H1 (cell line): ENCODE measurements at regions not wholly inside any gene's neighbourhood (a gene's known extent, or its start where the extent isn't known, plus 50 kb on each side); places are given as distances from the start of the nearest gene placed in this dataset.

Source experiments
- CTCF ChIA-PET: fragments of 300-600 bp; sonication (Branson Sonifier 250); formaldehyde crosslinking; loops from one replicate; lab custom pipeline; 2021; ENCODE audit not compliant: partially characterized antibody; lab: Charles Lee
- POLR2A ChIA-PET: fragments of 300-600 bp; sonication (Branson Sonifier 250); formaldehyde crosslinking; loops from one replicate; lab custom pipeline; 2021; ENCODE audit warnings: inconsistent platforms; ENCODE audit not compliant: partially characterized antibody; lab: Charles Lee
- DNase-seq, 2 experiments: peaks; one replicate each; pipeline versions ENCODE4 v3.0.0 to v3.0.0-alpha.2; 2010 to 2022; ENCODE audit warnings: low spot score in 2 of 2, low read depth in 1 of 2, mixed read lengths in 1 of 2
- FAIRE-seq: peaks from 2 replicates; lab custom pipeline; 2011; peaks lifted over from hg19 to GRCh38; lab: Jason Lieb, UNC
- H2AFZ ChIP-seq: 2 replicates; pipeline ENCODE4 v1.8.1; 2012; ENCODE audit warnings: low read length, inconsistent platforms
- H2AK5ac ChIP-seq: 2 replicates; pipeline ENCODE4 v1.6.1; 2013; ENCODE audit warnings: low read depth, low read length
- H2BK120ac ChIP-seq: replicated peaks from 2 replicates; pipeline ENCODE3; 2013; ENCODE audit warnings: low read depth, low read length, inconsistent platforms
- H2BK12ac ChIP-seq: 2 replicates; pipeline ENCODE4 v1.6.1; 2013; ENCODE audit warnings: low read depth, low read length
- H2BK15ac ChIP-seq: 2 replicates; pipeline ENCODE4 v1.6.1; 2013; ENCODE audit warnings: low read length
- H2BK20ac ChIP-seq: 2 replicates; pipeline ENCODE4 v1.6.1; 2013; ENCODE audit warnings: low read length
- H2BK5ac ChIP-seq: 2 replicates; pipeline ENCODE4 v1.6.1; 2013; ENCODE audit warnings: low read depth, low read length
- H3K14ac ChIP-seq: 2 replicates; pipeline ENCODE4 v1.6.1; 2013; ENCODE audit warnings: inconsistent platforms; ENCODE audit not compliant: insufficient read length
- H3K18ac ChIP-seq: 2 replicates; pipeline ENCODE4 v1.6.1; 2013; ENCODE audit warnings: low read length; ENCODE audit errors: extremely low read depth
- H3K23ac ChIP-seq: 2 replicates; pipeline ENCODE4 v1.6.1; 2013; ENCODE audit warnings: inconsistent platforms; ENCODE audit not compliant: insufficient read length
- H3K23me2 ChIP-seq: 2 replicates; pipeline ENCODE4 v1.6.1; 2013; ENCODE audit warnings: low read depth, low read length
- H3K27ac ChIP-seq: 2 replicates; pipeline ENCODE4 v1.6.1; 2011; ENCODE audit warnings: low read depth, low read length, inconsistent platforms
- H3K27me3 ChIP-seq, 4 experiments: replicated peaks in 1 of 4; 1 replicate in 1 of 4; 2 replicates in 3 of 4; pipeline versions ENCODE4 v1.6.1 to v1.8.1; 2011 to 2013; ENCODE audit warnings: low read length in 3 of 4, mild to moderate bottlenecking in 3 of 4, inconsistent platforms in 2 of 4, mixed read lengths in 2 of 4, moderate library complexity in 1 of 4; ENCODE audit not compliant: control insufficient read depth in 3 of 4, insufficient read depth in 3 of 4; ENCODE audit errors: extremely low read depth in 1 of 4
- H3K36me3 ChIP-seq, 4 experiments: 2 replicates each; pipeline versions ENCODE4 v1.6.1 to v1.8.1; 2011 to 2013; ENCODE audit warnings: mild to moderate bottlenecking in 4 of 4, low read length in 3 of 4, moderate library complexity in 2 of 4, control low read depth in 1 of 4, inconsistent platforms in 1 of 4; ENCODE audit not compliant: insufficient read depth in 4 of 4, control insufficient read depth in 2 of 4
- H3K4ac ChIP-seq: replicated peaks from 2 replicates; pipeline ENCODE3; 2013; ENCODE audit warnings: low read length, low read depth, mixed read lengths, inconsistent platforms; ENCODE audit not compliant: insufficient read length
- H3K4me1 ChIP-seq, 4 experiments: replicated peaks in 1 of 4; 1 replicate in 1 of 4; 2 replicates in 3 of 4; pipeline versions ENCODE4 v1.6.1 to v1.8.1; 2011 to 2013; ENCODE audit warnings: low read length in 3 of 4, inconsistent platforms in 2 of 4, mixed read lengths in 1 of 4; ENCODE audit not compliant: insufficient read depth in 4 of 4, control insufficient read depth in 3 of 4
- H3K4me2 ChIP-seq, 2 experiments: 2 replicates each; pipeline versions ENCODE4 v1.6.1 to v1.8.1; 2011 to 2013; ENCODE audit warnings: low read depth in 2 of 2, low read length in 2 of 2, control low read depth in 1 of 2, inconsistent platforms in 1 of 2, mild to moderate bottlenecking in 1 of 2; ENCODE audit not compliant: insufficient read depth in 1 of 2
- H3K4me3 ChIP-seq, 4 experiments: fragments of 200-600, 300-600 bp in 1 of 4; sonication (generic), shearing (Covaris generic), sonication (Bioruptor Twin) in 1 of 4; 2 replicates each; pipeline versions ENCODE4 v1.5.1 to v1.8.1; 2011 to 2016; ENCODE audit warnings: low read length in 4 of 4, low read depth in 3 of 4, control low read depth in 2 of 4, inconsistent platforms in 2 of 4, mild to moderate bottlenecking in 2 of 4, mixed read lengths in 1 of 4, moderate library complexity in 1 of 4; ENCODE audit not compliant: insufficient read depth in 2 of 4; ENCODE audit errors: extremely low read depth in 1 of 4
- H3K56ac ChIP-seq: replicated peaks from 2 replicates; pipeline ENCODE3; 2013; ENCODE audit warnings: low read depth, mild to moderate bottlenecking, mixed read lengths, low read length, inconsistent platforms; ENCODE audit not compliant: insufficient read length
- H3K79me1 ChIP-seq: 2 replicates; pipeline ENCODE4 v1.6.1; 2013; ENCODE audit warnings: low read depth, low read length, control low read depth
- H3K79me2 ChIP-seq, 2 experiments: 2 replicates each; pipeline versions ENCODE4 v1.6.1 to v1.8.1; 2012 to 2013; ENCODE audit warnings: low read length in 2 of 2, mild to moderate bottlenecking in 2 of 2, inconsistent platforms in 1 of 2; ENCODE audit not compliant: insufficient read depth in 2 of 2, control insufficient read depth in 1 of 2
- H3K9ac ChIP-seq, 4 experiments: replicated peaks in 1 of 4; 1 replicate in 1 of 4; 2 replicates in 3 of 4; pipeline versions ENCODE4 v1.6.1 to v1.8.1; 2011 to 2013; ENCODE audit warnings: low read depth in 3 of 4, low read length in 3 of 4, control low read depth in 2 of 4, mild to moderate bottlenecking in 2 of 4, moderate library complexity in 2 of 4, inconsistent platforms in 1 of 4; ENCODE audit errors: extremely low read depth in 1 of 4
- H3K9me3 ChIP-seq, 2 experiments: 2 replicates each; pipeline versions ENCODE4 v1.6.1 to v1.8.1; 2012 to 2013; ENCODE audit warnings: mild to moderate bottlenecking in 2 of 2, moderate library complexity in 2 of 2, control low read depth in 1 of 2, inconsistent platforms in 1 of 2, low read depth in 1 of 2, low read length in 1 of 2, mixed read lengths in 1 of 2; ENCODE audit not compliant: insufficient read depth in 2 of 2
- H4K20me1 ChIP-seq, 2 experiments: replicated peaks in 1 of 2; 2 replicates each; pipeline versions ENCODE3 to v1.8.1; 2011 to 2013; ENCODE audit warnings: inconsistent platforms in 2 of 2, low read length in 2 of 2, mild to moderate bottlenecking in 1 of 2; ENCODE audit not compliant: insufficient read depth in 2 of 2, control insufficient read depth in 1 of 2
- H4K5ac ChIP-seq: 2 replicates; pipeline ENCODE4 v1.6.1; 2013; ENCODE audit warnings: low read length, low read depth, mixed read lengths, inconsistent platforms; ENCODE audit not compliant: insufficient read length
- H4K8ac ChIP-seq: 2 replicates; pipeline ENCODE4 v1.8.0; 2013; ENCODE audit warnings: mild to moderate bottlenecking, moderate library complexity, low read length, inconsistent platforms; ENCODE audit not compliant: insufficient read depth; ENCODE audit errors: extremely low read depth
- H4K91ac ChIP-seq: replicated peaks from 2 replicates; pipeline ENCODE3; 2013; ENCODE audit warnings: low read length, mixed read lengths, inconsistent platforms; ENCODE audit not compliant: insufficient read length
- CBX8 ChIP-seq: fragments of 300-800, 300-1000 bp; sonication (generic); IDR thresholded peaks from 2 replicates; pipeline ENCODE4 v1.7.1; 2016; ENCODE audit warnings: low read depth, low read length, borderline replicate concordance
- CHD1 ChIP-seq: IDR thresholded peaks from 2 replicates; pipeline ENCODE4 v1.6.1; 2012; ENCODE audit warnings: low read depth, low read length, improper control_type of control experiment
- CTBP2 ChIP-seq: IDR thresholded peaks from 2 replicates; pipeline ENCODE4 v1.7.0; 2011; ENCODE audit warnings: borderline replicate concordance, mild to moderate bottlenecking, moderate library complexity, mixed read lengths, low read length; ENCODE audit not compliant: insufficient read depth, insufficient read length
- EZH2 ChIP-seq: fragments of 200-600 bp; sonication (generic); IDR thresholded peaks from 2 replicates; pipeline ENCODE4 v1.7.1; 2012; ENCODE audit warnings: low read depth, mild to moderate bottlenecking, moderate library complexity, low read length, inconsistent platforms; ENCODE audit not compliant: severe bottlenecking
- KDM4A ChIP-seq: IDR thresholded peaks from one replicate; pipeline ENCODE4 v1.7.1; 2012; ENCODE audit warnings: low read depth, mild to moderate bottlenecking, moderate library complexity, low read length, inconsistent platforms; ENCODE audit not compliant: severe bottlenecking
- MAX ChIP-seq: IDR thresholded peaks from 2 replicates; pipeline ENCODE4 v1.6.1; 2012; ENCODE audit warnings: inconsistent platforms
- PHF8 ChIP-seq: fragments of 200-600 bp; sonication (generic); conservative IDR thresholded peaks from 2 replicates; pipeline ENCODE4 v1.7.1; 2012; ENCODE audit warnings: low read depth, mild to moderate bottlenecking, inconsistent platforms, low read length, moderate library complexity
- POU5F1 ChIP-seq: IDR thresholded peaks from 2 replicates; pipeline ENCODE4 v1.6.1; 2011; ENCODE audit warnings: low read depth, mild to moderate bottlenecking, low read length, moderate library complexity
- RBBP5 ChIP-seq: IDR thresholded peaks from 2 replicates; pipeline ENCODE4 v1.7.1; 2012; ENCODE audit warnings: low read depth, mild to moderate bottlenecking, inconsistent platforms, low read length, moderate library complexity, borderline replicate concordance
- SIN3A ChIP-seq, 2 experiments: IDR thresholded peaks in 1 of 2; conservative IDR thresholded peaks in 1 of 2; 2 replicates each; pipeline ENCODE4 v1.6.1; 2011 to 2012; ENCODE audit warnings: low read length in 2 of 2, improper control_type of control experiment in 1 of 2, low read depth in 1 of 2, mild to moderate bottlenecking in 1 of 2
- SP4 ChIP-seq: IDR thresholded peaks from 2 replicates; pipeline ENCODE4 v1.6.1; 2012; ENCODE audit warnings: low read length, inconsistent platforms
- TBP ChIP-seq: IDR thresholded peaks from 2 replicates; pipeline ENCODE4 v1.6.1; 2011; ENCODE audit warnings: low read depth, low read length, improper control_type of control experiment
- TCF12 ChIP-seq: IDR thresholded peaks from 2 replicates; pipeline ENCODE4 v1.6.1; 2011; ENCODE audit warnings: low read depth, mild to moderate bottlenecking, low read length
- WGBS, 2 experiments: shearing (Covaris generic) in 1 of 2; methylation state at CpG; one replicate each; pipeline versions ENCODE4 v1.1.6 to v1.1.7; 2013 to 2015; ENCODE audit warnings: low lambda C conversion rate in 2 of 2, mixed read lengths in 2 of 2, inconsistent platforms in 1 of 2, low coverage in 1 of 2, missing lambda C conversion rate in 1 of 2; ENCODE audit not compliant: insufficient replicate concordance in 2 of 2, insufficient coverage in 1 of 2, insufficient read length in 1 of 2; ENCODE audit errors: extremely low coverage in 1 of 2, missing lambda C conversion rate in 1 of 2; 5-methylcytosine and 5-hydroxymethylcytosine counted together

- Histone ChIP-seq H4K8ac (no peak overlapping the region), H3K23me2 (no peaks in the 10 kb centered on the region), H4K91ac (no peak overlapping the region), H2AK5ac (no peak overlapping the region), H3K4me2 (no peak overlapping the region), H3K9me3 (no peaks in the 10 kb centered on the region), H2AFZ (no peak overlapping the region), H2BK5ac (no peak overlapping the region), H3K27ac (no peak overlapping the region), H3K79me1 (no peaks in the 10 kb centered on the region), H3K9ac (no peak overlapping the region), H3K79me2 (no peaks in the 10 kb centered on the region), H3K56ac (no peak overlapping the region), H3K18ac (no peak overlapping the region), H3K27me3 (no peaks in the 10 kb centered on the region), H3K36me3 (no peaks in the 10 kb centered on the region), H2BK12ac (no peak overlapping the region), H2BK120ac (no peak overlapping the region), H4K5ac (no peak overlapping the region), H2BK15ac (no peak overlapping the region), H3K4ac (no peak overlapping the region), H3K4me3 (no peak overlapping the region), H2BK20ac (no peak overlapping the region), H3K23ac (no peak overlapping the region), H3K14ac (no peak overlapping the region), H4K20me1 (no peaks in the 10 kb centered on the region), H3K4me1 (peaks cover 0 to 4% (median 1%) of the 10 kb centered on the region in 4 experiments; a peak in 2 of 7 replicates)
- FAIRE-seq (no peak), DNase-seq (no peak)
- WGBS, 2 experiments = 87% methylated on average over 12 of the region's 12 CpGs; no CpG with 5 or more reads in 1 of the 2 experiments
- ChIA-PET POLR2A (no interaction called here), CTCF (no interaction called here)
- TF ChIP-seq TCF12 (no peak), RBBP5 (no peak), CHD1 (no peak), KDM4A (no peak), CBX8 (no peak), SP4 (no peak), EZH2 (no peak), MAX (no peak), CTBP2 (no peak), SIN3A (conservative IDR thresholded peaks at IDR 0.05 in 1 of 2, IDR thresholded peaks at IDR 0.05 in 1 of 2; ENCODE audit: low read depth in 1 of 2, low read length in 2 of 2) (no peak), TBP (no peak), POU5F1 (no peak), PHF8 (no peak)
These were observed 95.4 kb upstream of the KLHL25 start for GRCh38 chr15:85889956-85890619.
